ENCODE measurements at regions not wholly inside any gene's neighbourhood (a gene's known extent, or its start where the extent isn't known, plus 50 kb on each side); places are given as distances from the start of the nearest gene placed in this dataset.

- TF ChIP-seq CTCF (IDR thresholded peaks at IDR 0.05) (no peak), EP300 (IDR thresholded peaks at IDR 0.05) (no peak)
Measured at GRCh38 chr5:96517295-96517694, 84.2 kb upstream of the PCSK1 start.

All from ovary (tissue), 3 donors.